ENCODE measurements at regions not wholly inside any gene's neighbourhood (a gene's known extent, or its start where the extent isn't known, plus 50 kb on each side); places are given as distances from the start of the nearest gene placed in this dataset.

- no peak overlapping the region for H3K4me3 ChIP-seq
- no peak for DNase-seq (ENCODE audit: low spot score)
- H3K4me1 ChIP-seq (replicated peaks): no peaks in the 10 kb centered on the region
- TF ChIP-seq POLR2A (IDR thresholded peaks at IDR 0.05): no peak
- no peak for TF ChIP-seq CTCF (IDR thresholded peaks at IDR 0.05)
- TF ChIP-seq POLR2AphosphoS5 (IDR thresholded peaks at IDR 0.05): no peak
- no peaks in the 10 kb centered on the region for H3K36me3 ChIP-seq
- WGBS: 88% methylated on average over 2 of the region's 2 CpGs
- H3K9me3 ChIP-seq: no peaks in the 10 kb centered on the region
- no peak overlapping the region for H3K27ac ChIP-seq
- no peaks in the 10 kb centered on the region for H3K27me3 ChIP-seq (replicated peaks; ENCODE audit: insufficient read depth)
- intact Hi-C loops (cut with DNase I): no loop called here
These were observed 190.5 kb downstream of the IRX1 start for GRCh38 chr5:3786165-3786564.

DNA sequence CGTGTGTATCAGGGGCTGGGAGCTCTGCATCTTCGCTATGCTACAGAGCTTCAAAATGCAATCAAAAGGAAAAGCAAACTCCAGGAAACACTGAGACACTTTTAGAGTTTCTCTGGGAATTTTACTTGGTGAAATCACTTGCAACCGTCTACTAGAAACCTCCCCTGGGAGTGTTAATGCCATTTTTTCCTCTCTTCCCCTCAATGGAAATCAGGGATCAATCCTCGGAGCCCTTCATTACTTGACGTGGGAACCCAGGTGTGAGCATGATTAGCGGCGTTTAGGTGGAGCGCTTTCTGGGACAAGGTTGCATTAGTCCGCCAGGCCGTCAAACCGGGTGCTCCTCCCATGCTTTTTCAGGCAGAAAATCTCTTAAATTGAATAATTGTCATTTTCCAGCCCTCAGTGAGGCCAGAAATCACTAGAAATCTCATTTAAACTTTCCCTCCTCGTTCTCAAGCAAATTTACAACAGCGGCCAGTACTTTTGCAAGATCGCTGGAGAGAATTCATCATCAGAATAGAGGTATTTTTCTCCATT lies 191.3 kb downstream of the IRX1 start:
- DNase-seq (ENCODE audit: low spot score): no peak
- 48% methylated on average over 14 of the region's 14 CpGs for WGBS
- Histone ChIP-seq H3K9me3 (no peaks in the 10 kb centered on the region), H3K4me1 (replicated peaks) (no peaks in the 10 kb centered on the region), H3K27ac (no peak overlapping the region), H3K4me3 (no peak overlapping the region), H3K27me3 (replicated peaks; ENCODE audit: insufficient read depth) (no peaks in the 10 kb centered on the region), H3K36me3 (no peaks in the 10 kb centered on the region)
- no peak for TF ChIP-seq CTCF (IDR thresholded peaks at IDR 0.05)
- TF ChIP-seq POLR2A (IDR thresholded peaks at IDR 0.05): no peak
- TF ChIP-seq POLR2AphosphoS5 (IDR thresholded peaks at IDR 0.05): no peak
- intact Hi-C loops (cut with DNase I): no loop called here

DNA sequence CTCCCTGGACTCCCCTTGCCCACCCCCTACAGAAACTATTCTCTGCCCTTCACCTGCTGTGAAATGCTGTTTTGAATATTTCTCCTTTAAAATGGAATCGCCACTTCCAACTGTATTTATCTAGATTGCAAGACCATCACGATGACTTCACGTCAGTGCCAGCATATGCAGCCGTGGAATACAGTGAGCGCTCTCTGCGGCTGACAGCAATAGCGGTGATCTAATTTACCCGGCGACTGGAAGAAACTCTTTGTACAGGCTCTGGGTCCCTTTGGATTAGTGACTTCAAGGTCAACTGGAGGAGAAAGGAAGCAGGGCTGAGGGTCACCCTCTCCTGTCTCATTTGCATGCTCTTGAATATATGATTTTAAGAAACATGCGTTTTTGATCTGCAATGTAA lies 192.0 kb downstream of the IRX1 start:
- H3K4me3 ChIP-seq: no peak overlapping the region
- intact Hi-C loops (cut with DNase I): no loop called here
- DNase-seq (ENCODE audit: low spot score): no peak
- no peaks in the 10 kb centered on the region for H3K4me1 ChIP-seq (replicated peaks)
- TF ChIP-seq CTCF (IDR thresholded peaks at IDR 0.05) (no peak), POLR2A (IDR thresholded peaks at IDR 0.05) (no peak), POLR2AphosphoS5 (IDR thresholded peaks at IDR 0.05) (no peak)
- H3K27ac ChIP-seq: no peak overlapping the region
- H3K9me3 ChIP-seq: no peaks in the 10 kb centered on the region
- no peaks in the 10 kb centered on the region for H3K27me3 ChIP-seq (replicated peaks; ENCODE audit: insufficient read depth)
- 56% methylated on average over 10 of the region's 10 CpGs for WGBS
- no peaks in the 10 kb centered on the region for H3K36me3 ChIP-seq

GRCh38 chr5:3789519-3790193 lies 194.0 kb downstream of the IRX1 start:
- 75% methylated on average over 14 of the region's 14 CpGs for WGBS
- intact Hi-C loops (cut with DNase I): no loop called here
- H3K4me1 ChIP-seq (replicated peaks): no peaks in the 10 kb centered on the region

More at GRCh38 chr5:3789519-3790193, 194.0 kb downstream of the IRX1 start:
- Histone ChIP-seq H3K4me3 (no peak overlapping the region), H3K27me3 (replicated peaks; ENCODE audit: insufficient read depth) (no peaks in the 10 kb centered on the region), H3K27ac (no peak overlapping the region), H3K9me3 (no peaks in the 10 kb centered on the region), H3K36me3 (no peaks in the 10 kb centered on the region)
- TF ChIP-seq CTCF (IDR thresholded peaks at IDR 0.05) (no peak), POLR2A (IDR thresholded peaks at IDR 0.05) (no peak), POLR2AphosphoS5 (IDR thresholded peaks at IDR 0.05) (no peak)
- DNase-seq (ENCODE audit: low spot score): no peak

Measured in prostate gland (tissue), 2 donors.